Thyroid gland (tissue), 4 donors: ENCODE measurements at regions not wholly inside any gene's neighbourhood (a gene's known extent, or its start where the extent isn't known, plus 50 kb on each side); places are given as distances from the start of the nearest gene placed in this dataset.

ENCODE experiments used
- DNase-seq, 2 donors: peaks; one replicate each; pipeline ENCODE4 v3.0.0-alpha.2; 2019
- H3K27ac ChIP-seq, 3 donors: fragments of 200-600 bp; sonication (generic); 1 replicate in 2 of 3; 2 replicates in 1 of 3; pipeline ENCODE4 v1.5.1; 2016 to 2019; ENCODE audit warnings: mild to moderate bottlenecking in 1 of 3, moderate library complexity in 1 of 3
- H3K27me3 ChIP-seq: fragments of 200-600 bp; sonication (generic); one replicate; pipeline ENCODE4 v1.5.1; 2019
- H3K36me3 ChIP-seq, 2 donors: fragments of 200-600 bp; sonication (generic); one replicate each; pipeline ENCODE4 v1.5.1; 2016 to 2019
- H3K4me1 ChIP-seq, 2 donors: fragments of 200-600 bp; sonication (generic); one replicate each; pipeline ENCODE4 v1.5.1; 2017 to 2019
- H3K4me3 ChIP-seq, 3 donors: fragments of 200-600 bp; sonication (generic); replicated peaks in 1 of 3; 1 replicate in 2 of 3; 2 replicates in 1 of 3; pipeline ENCODE4 v1.5.1; 2016; ENCODE audit warnings: mild to moderate bottlenecking in 1 of 3
- H3K9me3 ChIP-seq: fragments of 200-600 bp; sonication (generic); one replicate; pipeline ENCODE4 v1.5.1; 2017
- POLR2A ChIP-seq, 2 donors: fragments of 450-650 bp; IDR thresholded peaks; one replicate each; pipeline ENCODE4 v1.6.1; 2017; ENCODE audit warnings: antibody characterized with exemption in 2 of 2, mild to moderate bottlenecking in 2 of 2, moderate library complexity in 1 of 2
- WGBS, 2 donors: methylation state at CpG; one replicate each; pipeline ENCODE4 v1.1.5; 2017; 5-methylcytosine and 5-hydroxymethylcytosine counted together
- intact Hi-C: fragments of 100-400 bp; cut with DNase I; formaldehyde crosslinking; loops from one replicate; pipeline ENCODE4 v1.15.1; 2023
- TF ChIP-seq, protein P1 (sequence below), 6 experiments: fragments of 200-600 bp in 3 of 6; fragments of 450-650 bp in 3 of 6; sonication (generic) in 3 of 6; IDR thresholded peaks; one replicate each; pipeline ENCODE4 v1.5.1; 2016 to 2019; ENCODE audit warnings: antibody characterized with exemption in 6 of 6, mild to moderate bottlenecking in 2 of 6, inconsistent platforms in 1 of 6, moderate library complexity in 1 of 6

DNA sequence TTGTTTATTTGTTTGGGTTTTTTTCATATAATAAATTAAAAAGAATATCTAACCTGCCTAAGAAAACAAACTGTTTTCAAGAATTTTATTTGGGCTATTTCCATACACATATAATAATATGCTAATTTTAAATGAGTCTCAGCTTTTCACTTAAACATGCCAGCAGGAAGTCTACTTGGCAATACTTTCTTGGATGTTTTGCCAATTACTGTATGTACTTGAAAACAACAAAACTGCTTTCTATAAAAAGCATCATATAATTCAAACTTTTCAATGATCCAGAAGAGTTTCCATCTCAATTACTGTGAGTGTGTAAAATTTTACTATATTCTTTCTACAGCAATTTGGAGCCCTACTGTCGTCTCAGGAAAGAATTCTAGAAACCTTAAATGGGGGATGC lies 961.2 kb downstream of the PCDH17 start:
- WGBS, 2 donors: 78 to 90% methylated on average over 1 of the region's 1 CpG
- intact Hi-C loops: no loop called here
- no peaks in the 10 kb centered on the region for H3K4me1 ChIP-seq
- no peak overlapping the region for H3K27ac ChIP-seq
- DNase-seq: no peak
- TF ChIP-seq POLR2A (IDR thresholded peaks at IDR 0.05): no peak
- TF ChIP-seq, protein P1, sequence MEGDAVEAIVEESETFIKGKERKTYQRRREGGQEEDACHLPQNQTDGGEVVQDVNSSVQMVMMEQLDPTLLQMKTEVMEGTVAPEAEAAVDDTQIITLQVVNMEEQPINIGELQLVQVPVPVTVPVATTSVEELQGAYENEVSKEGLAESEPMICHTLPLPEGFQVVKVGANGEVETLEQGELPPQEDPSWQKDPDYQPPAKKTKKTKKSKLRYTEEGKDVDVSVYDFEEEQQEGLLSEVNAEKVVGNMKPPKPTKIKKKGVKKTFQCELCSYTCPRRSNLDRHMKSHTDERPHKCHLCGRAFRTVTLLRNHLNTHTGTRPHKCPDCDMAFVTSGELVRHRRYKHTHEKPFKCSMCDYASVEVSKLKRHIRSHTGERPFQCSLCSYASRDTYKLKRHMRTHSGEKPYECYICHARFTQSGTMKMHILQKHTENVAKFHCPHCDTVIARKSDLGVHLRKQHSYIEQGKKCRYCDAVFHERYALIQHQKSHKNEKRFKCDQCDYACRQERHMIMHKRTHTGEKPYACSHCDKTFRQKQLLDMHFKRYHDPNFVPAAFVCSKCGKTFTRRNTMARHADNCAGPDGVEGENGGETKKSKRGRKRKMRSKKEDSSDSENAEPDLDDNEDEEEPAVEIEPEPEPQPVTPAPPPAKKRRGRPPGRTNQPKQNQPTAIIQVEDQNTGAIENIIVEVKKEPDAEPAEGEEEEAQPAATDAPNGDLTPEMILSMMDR (IDR thresholded peaks at IDR 0.05): no peak
- H3K36me3 ChIP-seq: no peaks in the 10 kb centered on the region
- H3K9me3 ChIP-seq: no peaks in the 10 kb centered on the region
- no peaks in the 10 kb centered on the region for H3K27me3 ChIP-seq
- no peak overlapping the region for H3K4me3 ChIP-seq

DNA sequence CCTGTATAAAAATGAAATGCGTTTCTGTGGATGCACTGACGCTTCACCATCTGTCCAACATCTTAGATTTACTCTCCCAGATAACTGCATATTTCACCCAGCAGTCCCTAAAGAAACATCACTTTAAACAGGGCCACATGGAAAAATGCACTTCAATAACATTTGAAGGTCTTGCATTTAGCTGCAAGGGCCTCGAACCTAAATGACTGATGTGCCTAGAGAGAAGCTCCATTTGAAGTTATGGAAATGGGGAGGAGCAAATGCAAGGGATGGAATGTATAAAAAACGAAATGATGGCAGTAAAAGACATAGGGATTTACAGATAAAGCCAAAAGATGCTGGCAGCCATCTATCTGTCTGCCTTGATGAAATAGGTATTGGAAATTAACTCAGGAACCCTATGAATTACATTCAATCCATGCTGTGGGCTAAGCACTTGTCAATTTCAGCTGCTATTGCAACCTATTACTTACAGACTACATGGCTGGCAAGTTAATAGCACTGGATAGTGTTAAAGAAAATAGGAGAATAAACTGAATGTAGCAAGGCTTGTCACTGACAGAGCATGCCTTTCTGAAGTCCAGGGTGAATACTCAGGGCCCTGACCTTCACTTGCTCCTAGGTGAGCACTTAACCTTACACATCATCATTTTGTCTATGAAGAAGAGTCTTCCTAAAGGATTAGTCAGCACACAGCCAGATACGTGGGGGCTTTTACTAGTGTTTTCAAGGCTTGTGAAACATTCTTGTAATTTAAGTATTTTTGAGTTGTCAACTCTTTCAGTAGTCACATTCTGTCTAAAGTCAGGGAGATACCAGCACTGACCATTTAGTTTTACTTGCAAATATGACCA lies 963.4 kb downstream of the PCDH17 start:
- H3K9me3 ChIP-seq: no peaks in the 10 kb centered on the region
- DNase-seq: no peak
- intact Hi-C loops: no loop called here

DNA sequence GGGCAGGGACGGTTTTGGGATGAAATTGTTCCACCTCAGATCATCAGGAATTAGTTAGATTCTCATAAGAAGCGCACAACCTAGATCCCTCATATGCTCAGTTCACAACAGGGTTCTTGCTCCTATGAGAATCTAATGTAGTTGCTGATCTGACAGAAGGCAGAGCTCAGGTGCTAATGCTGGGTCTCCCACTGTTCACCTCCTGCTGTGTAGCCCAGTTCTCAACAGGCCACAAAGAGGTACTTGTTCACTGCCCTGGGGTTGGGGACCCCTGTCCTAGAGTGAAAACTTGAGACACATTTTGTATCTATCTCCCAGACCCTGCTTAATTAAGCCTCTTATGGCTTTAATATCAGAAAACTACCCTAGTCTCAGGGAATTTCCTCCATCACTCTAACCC lies 966.0 kb downstream of the PCDH17 start:
- Histone ChIP-seq H3K36me3 (no peaks in the 10 kb centered on the region), H3K27me3 (no peaks in the 10 kb centered on the region), H3K4me3 (no peak overlapping the region), H3K4me1 (no peaks in the 10 kb centered on the region), H3K27ac (no peak overlapping the region), H3K9me3 (no peaks in the 10 kb centered on the region)
- 72 to 85% methylated on average over 2 of the region's 2 CpGs for WGBS, 2 donors
- DNase-seq: no peak
- intact Hi-C loops: no loop called here
- TF ChIP-seq, protein P1 (IDR thresholded peaks at IDR 0.05): no peak
- no peak for TF ChIP-seq POLR2A (IDR thresholded peaks at IDR 0.05)

More for the DNA sequence above, 963.4 kb downstream of the PCDH17 start:
- H3K27ac ChIP-seq: no peak overlapping the region
- no peaks in the 10 kb centered on the region for H3K4me1 ChIP-seq
- no peak for TF ChIP-seq POLR2A (IDR thresholded peaks at IDR 0.05)
- TF ChIP-seq, protein P1 (IDR thresholded peaks at IDR 0.05): no peak
- H3K27me3 ChIP-seq: no peaks in the 10 kb centered on the region
- 57 to 60% methylated on average over 5 of the region's 5 CpGs for WGBS, 2 donors
- no peak overlapping the region for H3K4me3 ChIP-seq
- no peaks in the 10 kb centered on the region for H3K36me3 ChIP-seq

- no peaks in the 10 kb centered on the region for H3K4me1 ChIP-seq
- no peaks in the 10 kb centered on the region for H3K27me3 ChIP-seq
- no peak overlapping the region for H3K27ac ChIP-seq
- WGBS, 2 donors: 81 to 88% methylated on average over 2 of the region's 2 CpGs
- TF ChIP-seq, protein P1 (IDR thresholded peaks at IDR 0.05): no peak
- TF ChIP-seq POLR2A (IDR thresholded peaks at IDR 0.05): no peak
- intact Hi-C loops: no loop called here
- no peaks in the 10 kb centered on the region for H3K9me3 ChIP-seq
- no peak overlapping the region for H3K4me3 ChIP-seq
- no peaks in the 10 kb centered on the region for H3K36me3 ChIP-seq
- DNase-seq: no peak
Measured at GRCh38 chr13:58598241-58598640, 966.7 kb downstream of the PCDH17 start.

DNA sequence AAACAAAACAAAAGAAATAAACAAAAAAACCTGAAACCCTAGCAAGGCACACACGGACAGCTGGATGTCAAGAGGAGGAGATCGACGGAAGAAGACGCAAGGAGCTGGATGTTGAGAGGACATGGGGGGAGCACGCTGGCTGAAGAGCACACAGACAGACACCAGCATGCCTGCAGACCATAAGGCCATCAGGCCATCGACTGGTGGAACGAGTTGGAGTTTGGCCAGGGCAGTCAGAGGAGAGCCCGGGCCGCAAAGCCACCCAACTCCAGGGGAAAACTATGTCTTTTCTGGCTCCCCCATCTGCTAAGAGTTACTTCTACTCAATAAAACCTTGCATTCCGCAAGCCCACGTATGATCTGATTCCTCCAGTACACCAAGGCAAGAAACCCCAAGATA lies 979.6 kb downstream of the PCDH17 start:
- Histone ChIP-seq H3K4me1 (no peaks in the 10 kb centered on the region), H3K4me3 (no peak overlapping the region), H3K27me3 (no peaks in the 10 kb centered on the region), H3K9me3 (no peaks in the 10 kb centered on the region), H3K36me3 (no peaks in the 10 kb centered on the region), H3K27ac (no peak overlapping the region)
- intact Hi-C loops: no loop called here
- WGBS, 2 donors: 95% methylated on average over 11 of the region's 11 CpGs
- DNase-seq: no peak
- TF ChIP-seq, protein P1 (IDR thresholded peaks at IDR 0.05): no peak
- no peak for TF ChIP-seq POLR2A (IDR thresholded peaks at IDR 0.05)
